GM23338 (cell line): ENCODE measurements at regions not wholly inside any gene's neighbourhood (a gene's known extent, or its start where the extent isn't known, plus 50 kb on each side); places are given as distances from the start of the nearest gene placed in this dataset.

Source experiments
- CREB1 ChIP-seq: fragments of 250-450 bp; sonication (Bioruptor Pico); IDR thresholded peaks from 2 replicates; pipeline ENCODE4 v1.5.0; 2020; ENCODE audit warnings: low read depth, mild to moderate bottlenecking, moderate library complexity
- CTCF ChIP-seq, 2 experiments: fragments of 200-600 bp in 1 of 2; sonication (generic) in 1 of 2; conservative IDR thresholded peaks; 2 replicates each; pipeline versions ENCODE4 v1.5.1 to v1.6.1; 2016 to 2017; ENCODE audit warnings: antibody characterized with exemption in 2 of 2, low read depth in 2 of 2, mild to moderate bottlenecking in 2 of 2, moderate library complexity in 1 of 2
- EZH2 ChIP-seq: fragments of 200-600 bp; sonication (generic); IDR thresholded peaks from one replicate; pipeline ENCODE4 v1.8.0; 2017; ENCODE audit warnings: antibody characterized with exemption, mild to moderate bottlenecking, low read depth; ENCODE audit not compliant: unreplicated experiment
- JUNB ChIP-seq: IDR thresholded peaks from one replicate; pipeline ENCODE4 v1.6.1; 2016; ENCODE audit warnings: antibody characterized with exemption; ENCODE audit not compliant: unreplicated experiment
- POLR2AphosphoS5 ChIP-seq: IDR thresholded peaks from 2 replicates; pipeline ENCODE4 v1.6.1; 2016; ENCODE audit warnings: antibody characterized with exemption, low read depth
- REST ChIP-seq: IDR thresholded peaks from one replicate; pipeline ENCODE4 v1.6.1; 2018; ENCODE audit warnings: antibody characterized with exemption; ENCODE audit not compliant: unreplicated experiment
- TF ChIP-seq, protein P1 (sequence below): fragments of 250-450 bp; sonication (Bioruptor Pico); IDR thresholded peaks from 2 replicates; pipeline ENCODE4 v1.5.0; 2020; ENCODE audit warnings: mild to moderate bottlenecking, moderate library complexity

GRCh38 chr7:153472516-153472915 lies 579.7 kb upstream of the DPP6 start (continued):
- TF ChIP-seq, protein P1, sequence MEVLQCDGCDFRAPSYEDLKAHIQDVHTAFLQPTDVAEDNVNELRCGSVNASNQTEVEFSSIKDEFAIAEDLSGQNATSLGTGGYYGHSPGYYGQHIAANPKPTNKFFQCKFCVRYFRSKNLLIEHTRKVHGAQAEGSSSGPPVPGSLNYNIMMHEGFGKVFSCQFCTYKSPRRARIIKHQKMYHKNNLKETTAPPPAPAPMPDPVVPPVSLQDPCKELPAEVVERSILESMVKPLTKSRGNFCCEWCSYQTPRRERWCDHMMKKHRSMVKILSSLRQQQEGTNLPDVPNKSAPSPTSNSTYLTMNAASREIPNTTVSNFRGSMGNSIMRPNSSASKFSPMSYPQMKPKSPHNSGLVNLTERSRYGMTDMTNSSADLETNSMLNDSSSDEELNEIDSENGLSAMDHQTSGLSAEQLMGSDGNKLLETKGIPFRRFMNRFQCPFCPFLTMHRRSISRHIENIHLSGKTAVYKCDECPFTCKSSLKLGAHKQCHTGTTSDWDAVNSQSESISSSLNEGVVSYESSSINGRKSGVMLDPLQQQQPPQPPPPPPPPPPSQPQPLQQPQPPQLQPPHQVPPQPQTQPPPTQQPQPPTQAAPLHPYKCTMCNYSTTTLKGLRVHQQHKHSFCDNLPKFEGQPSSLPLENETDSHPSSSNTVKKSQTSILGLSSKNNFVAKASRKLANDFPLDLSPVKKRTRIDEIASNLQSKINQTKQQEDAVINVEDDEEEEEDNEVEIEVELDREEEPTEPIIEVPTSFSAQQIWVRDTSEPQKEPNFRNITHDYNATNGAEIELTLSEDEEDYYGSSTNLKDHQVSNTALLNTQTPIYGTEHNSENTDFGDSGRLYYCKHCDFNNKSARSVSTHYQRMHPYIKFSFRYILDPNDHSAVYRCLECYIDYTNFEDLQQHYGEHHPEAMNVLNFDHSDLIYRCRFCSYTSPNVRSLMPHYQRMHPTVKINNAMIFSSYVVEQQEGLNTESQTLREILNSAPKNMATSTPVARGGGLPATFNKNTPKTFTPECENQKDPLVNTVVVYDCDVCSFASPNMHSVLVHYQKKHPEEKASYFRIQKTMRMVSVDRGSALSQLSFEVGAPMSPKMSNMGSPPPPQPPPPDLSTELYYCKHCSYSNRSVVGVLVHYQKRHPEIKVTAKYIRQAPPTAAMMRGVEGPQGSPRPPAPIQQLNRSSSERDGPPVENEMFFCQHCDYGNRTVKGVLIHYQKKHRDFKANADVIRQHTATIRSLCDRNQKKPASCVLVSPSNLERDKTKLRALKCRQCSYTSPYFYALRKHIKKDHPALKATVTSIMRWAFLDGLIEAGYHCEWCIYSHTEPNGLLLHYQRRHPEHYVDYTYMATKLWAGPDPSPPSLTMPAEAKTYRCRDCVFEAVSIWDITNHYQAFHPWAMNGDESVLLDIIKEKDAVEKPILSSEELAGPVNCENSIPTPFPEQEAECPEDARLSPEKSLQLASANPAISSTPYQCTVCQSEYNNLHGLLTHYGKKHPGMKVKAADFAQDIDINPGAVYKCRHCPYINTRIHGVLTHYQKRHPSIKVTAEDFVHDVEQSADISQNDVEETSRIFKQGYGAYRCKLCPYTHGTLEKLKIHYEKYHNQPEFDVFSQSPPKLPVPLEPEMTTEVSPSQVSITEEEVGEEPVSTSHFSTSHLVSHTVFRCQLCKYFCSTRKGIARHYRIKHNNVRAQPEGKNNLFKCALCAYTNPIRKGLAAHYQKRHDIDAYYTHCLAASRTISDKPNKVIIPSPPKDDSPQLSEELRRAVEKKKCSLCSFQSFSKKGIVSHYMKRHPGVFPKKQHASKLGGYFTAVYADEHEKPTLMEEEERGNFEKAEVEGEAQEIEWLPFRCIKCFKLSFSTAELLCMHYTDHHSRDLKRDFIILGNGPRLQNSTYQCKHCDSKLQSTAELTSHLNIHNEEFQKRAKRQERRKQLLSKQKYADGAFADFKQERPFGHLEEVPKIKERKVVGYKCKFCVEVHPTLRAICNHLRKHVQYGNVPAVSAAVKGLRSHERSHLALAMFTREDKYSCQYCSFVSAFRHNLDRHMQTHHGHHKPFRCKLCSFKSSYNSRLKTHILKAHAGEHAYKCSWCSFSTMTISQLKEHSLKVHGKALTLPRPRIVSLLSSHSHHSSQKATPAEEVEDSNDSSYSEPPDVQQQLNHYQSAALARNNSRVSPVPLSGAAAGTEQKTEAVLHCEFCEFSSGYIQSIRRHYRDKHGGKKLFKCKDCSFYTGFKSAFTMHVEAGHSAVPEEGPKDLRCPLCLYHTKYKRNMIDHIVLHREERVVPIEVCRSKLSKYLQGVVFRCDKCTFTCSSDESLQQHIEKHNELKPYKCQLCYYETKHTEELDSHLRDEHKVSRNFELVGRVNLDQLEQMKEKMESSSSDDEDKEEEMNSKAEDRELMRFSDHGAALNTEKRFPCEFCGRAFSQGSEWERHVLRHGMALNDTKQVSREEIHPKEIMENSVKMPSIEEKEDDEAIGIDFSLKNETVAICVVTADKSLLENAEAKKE (CRISPR knock-in tag): no peak
- TF ChIP-seq POLR2AphosphoS5 (no peak), JUNB (no peak), REST (no peak), CTCF (conservative IDR thresholded peaks at IDR 0.05; ENCODE audit: low read depth in 2 of 2) (no peak), CREB1 (no peak), EZH2 (no peak)
